ENCODE measurements at regions not wholly inside any gene's neighbourhood (a gene's known extent, or its start where the extent isn't known, plus 50 kb on each side); places are given as distances from the start of the nearest gene placed in this dataset.

GRCh38 chr2:15814403-15814802 is 125.9 kb upstream of the MYCN start:
- TF ChIP-seq CTCF (IDR thresholded peaks at IDR 0.05): no peak
- no peak for TF ChIP-seq POLR2A (IDR thresholded peaks at IDR 0.05)

Data from Peyer's patch (tissue), 4 donors.